ENCODE measurements at regions not wholly inside any gene's neighbourhood (a gene's known extent, or its start where the extent isn't known, plus 50 kb on each side); places are given as distances from the start of the nearest gene placed in this dataset.
A peak's percentile ranks its signal among the peaks of the same experiment; 100 is the strongest.

- CTCF ChIA-PET, result no interaction called here
- intact Hi-C loops (cut with micrococcal nuclease; ENCODE audit: unreplicated experiment), result no loop called here
- Histone ChIP-seq H3K4me3 (ENCODE audit: low read depth, low read length, poor library complexity, severe bottlenecking) (no peak overlapping the region), H3K27ac (ENCODE audit: low read depth, low read length, poor library complexity, severe bottlenecking) (no peak overlapping the region), H3K27me3 (replicated peaks; ENCODE audit: insufficient read depth, low read depth, low read length, poor library complexity) (no peaks in the 10 kb centered on the region), H3K9me3 (ENCODE audit: low read depth, low read length, poor library complexity, severe bottlenecking) (peaks cover 4% of the 10 kb centered on the region), H3K4me1 (ENCODE audit: insufficient read depth, low read length, poor library complexity, severe bottlenecking) (no peaks in the 10 kb centered on the region), H3K36me3 (ENCODE audit: insufficient read depth, low read length, poor library complexity, severe bottlenecking) (no peaks in the 10 kb centered on the region)
- POLR2A ChIA-PET (ENCODE audit: low non-redundant PET), result no interaction called here
- no peak for TF ChIP-seq EZH2 (IDR thresholded peaks at IDR 0.05; ENCODE audit: borderline replicate concordance, low read depth, low read length, poor library complexity, severe bottlenecking)
- no peak for TF ChIP-seq CTCF (conservative IDR thresholded peaks at IDR 0.05; ENCODE audit: low read depth, low read length)
- DNase-seq (ENCODE audit: low spot score), result no peak
- no TSS peak for BruUV-seq (replicated peaks)
Observed at GRCh38 chr2:225864394-225864793, 464.9 kb downstream of the NYAP2 start.

- no peaks in the 10 kb centered on the region for H3K9me3 ChIP-seq (ENCODE audit: low read depth, low read length, poor library complexity, severe bottlenecking)
- BruUV-seq (replicated peaks), result no TSS peak
- peak; percentile 14 for DNase-seq (ENCODE audit: low spot score)
- no peak overlapping the region for H3K4me3 ChIP-seq (ENCODE audit: low read depth, low read length, poor library complexity, severe bottlenecking)
- intact Hi-C loops (cut with micrococcal nuclease; ENCODE audit: unreplicated experiment), result no loop called here
- H3K36me3 ChIP-seq (ENCODE audit: insufficient read depth, low read length, poor library complexity, severe bottlenecking), result no peaks in the 10 kb centered on the region
- TF ChIP-seq EZH2 (IDR thresholded peaks at IDR 0.05; ENCODE audit: borderline replicate concordance, low read depth, low read length, poor library complexity, severe bottlenecking), result no peak
- TF ChIP-seq CTCF (conservative IDR thresholded peaks at IDR 0.05; ENCODE audit: low read depth, low read length), result no peak
- H3K27ac ChIP-seq (ENCODE audit: low read depth, low read length, poor library complexity, severe bottlenecking), result no peak overlapping the region
- no peaks in the 10 kb centered on the region for H3K27me3 ChIP-seq (replicated peaks; ENCODE audit: insufficient read depth, low read depth, low read length, poor library complexity)
- ChIA-PET POLR2A (ENCODE audit: low non-redundant PET) (no interaction called here), CTCF (no interaction called here)
- H3K4me1 ChIP-seq (ENCODE audit: insufficient read depth, low read length, poor library complexity, severe bottlenecking), result peaks cover 12% of the 10 kb centered on the region
Observed at GRCh38 chr2:225842939-225843338, 443.4 kb downstream of the NYAP2 start.

GRCh38 chr2:225841314-225841713 lies 441.8 kb downstream of the NYAP2 start:
- Histone ChIP-seq H3K36me3 (ENCODE audit: insufficient read depth, low read length, poor library complexity, severe bottlenecking) (no peaks in the 10 kb centered on the region), H3K27me3 (replicated peaks; ENCODE audit: insufficient read depth, low read depth, low read length, poor library complexity) (no peaks in the 10 kb centered on the region), H3K9me3 (ENCODE audit: low read depth, low read length, poor library complexity, severe bottlenecking) (no peaks in the 10 kb centered on the region), H3K4me3 (ENCODE audit: low read depth, low read length, poor library complexity, severe bottlenecking) (no peak overlapping the region), H3K4me1 (ENCODE audit: insufficient read depth, low read length, poor library complexity, severe bottlenecking) (peaks cover 22% of the 10 kb centered on the region), H3K27ac (ENCODE audit: low read depth, low read length, poor library complexity, severe bottlenecking) (no peak overlapping the region)
- POLR2A ChIA-PET (ENCODE audit: low non-redundant PET), result no interaction called here
- no peak for DNase-seq (ENCODE audit: low spot score)
- intact Hi-C loops (cut with micrococcal nuclease; ENCODE audit: unreplicated experiment), result no loop called here
- CTCF ChIA-PET, result no interaction called here
- TF ChIP-seq CTCF (conservative IDR thresholded peaks at IDR 0.05; ENCODE audit: low read depth, low read length) (no peak), EZH2 (IDR thresholded peaks at IDR 0.05; ENCODE audit: borderline replicate concordance, low read depth, low read length, poor library complexity, severe bottlenecking) (no peak)
- no TSS peak for BruUV-seq (replicated peaks)

Measured in A673 (cell line).